SU-DHL-6 (cell line): ENCODE measurements at regions not wholly inside any gene's neighbourhood (a gene's known extent, or its start where the extent isn't known, plus 50 kb on each side); places are given as distances from the start of the nearest gene placed in this dataset.

Source experiments
- H2AFZ ChIP-seq: fragments of 200-600 bp; sonication (generic); 2 replicates; pipeline ENCODE4 v1.6.1; 2014; ENCODE audit warnings: low read depth, mild to moderate bottlenecking, moderate library complexity, mixed read lengths, antibody characterized with exemption, low read length; ENCODE audit not compliant: severe bottlenecking
- H3F3A ChIP-seq: fragments of 200-600 bp; shearing (Covaris generic); 2 replicates; pipeline ENCODE4 v1.6.0; 2016; ENCODE audit warnings: antibody characterized with exemption, mild to moderate bottlenecking; ENCODE audit not compliant: insufficient read depth
- H3K27ac ChIP-seq: fragments of 200-600 bp; sonication (generic); 2 replicates; pipeline ENCODE4 v1.5.1; 2016; ENCODE audit warnings: low read depth, mild to moderate bottlenecking, low read length, moderate library complexity, mixed read lengths
- H3K27me3 ChIP-seq: fragments of 200-600 bp; sonication (generic), shearing (Covaris generic); 2 replicates; pipeline ENCODE4 v1.6.0; 2014; ENCODE audit warnings: mild to moderate bottlenecking, low read length
- H3K36me3 ChIP-seq: fragments of 200-600 bp; sonication (generic); 2 replicates; pipeline ENCODE4 v1.6.1; 2014; ENCODE audit warnings: mild to moderate bottlenecking, low read length, mixed read lengths
- H3K4me2 ChIP-seq: fragments of 300-600, 200-600 bp; shearing (Covaris generic), sonication (generic); 2 replicates; pipeline ENCODE4 v1.6.0; 2014; ENCODE audit warnings: low read length, low read depth, mild to moderate bottlenecking; ENCODE audit not compliant: poor library complexity, severe bottlenecking
- H3K4me3 ChIP-seq: fragments of 200-600 bp; sonication (generic); 2 replicates; pipeline ENCODE4 v1.5.1; 2014; ENCODE audit warnings: antibody characterized with exemption, low read length, mild to moderate bottlenecking, mixed read lengths; ENCODE audit not compliant: insufficient read depth, poor library complexity, severe bottlenecking
- H3K79me2 ChIP-seq: fragments of 200-600 bp; sonication (generic); 2 replicates; pipeline ENCODE4 v1.6.1; 2014; ENCODE audit warnings: mild to moderate bottlenecking, low read length, moderate library complexity; ENCODE audit not compliant: insufficient read depth
- H3K9ac ChIP-seq: fragments of 200-600 bp; sonication (generic); 2 replicates; pipeline ENCODE4 v1.7.0; 2014; ENCODE audit warnings: mild to moderate bottlenecking, low read length
- H3K9me2 ChIP-seq: fragments of 200-600 bp; sonication (generic); replicated peaks from 2 replicates; pipeline ENCODE4 v1.6.1; 2014; ENCODE audit warnings: low read length; ENCODE audit not compliant: insufficient read depth
- H3K9me3 ChIP-seq: fragments of 200-600 bp; sonication (generic); 2 replicates; pipeline ENCODE4 v1.6.1; 2014; ENCODE audit warnings: low read length, mixed read lengths; ENCODE audit not compliant: insufficient read depth
- H4K20me1 ChIP-seq: fragments of 200-600 bp; sonication (generic); 2 replicates; pipeline ENCODE4 v1.6.1; 2014; ENCODE audit warnings: low read depth, mild to moderate bottlenecking, antibody characterized with exemption, low read length, moderate library complexity, mixed read lengths
- CTCF ChIP-seq: fragments of 200-600 bp; sonication (generic); IDR thresholded peaks from one replicate; pipeline ENCODE4 v1.5.1; 2017; ENCODE audit warnings: antibody characterized with exemption, mild to moderate bottlenecking, low read length, moderate library complexity; ENCODE audit not compliant: insufficient read depth, poor library complexity, severe bottlenecking
- EZH2phosphoT487 ChIP-seq: fragments of 200-600 bp; sonication (generic), shearing (Covaris generic); conservative IDR thresholded peaks from 2 replicates; pipeline ENCODE4 v1.6.1; 2018; ENCODE audit warnings: mild to moderate bottlenecking, antibody characterized with exemption, low read length, moderate library complexity, mixed read lengths

- Histone ChIP-seq H3K27ac (no peak overlapping the region), H2AFZ (no peak overlapping the region), H3F3A (no peaks in the 10 kb centered on the region), H3K9me2 (no peaks in the 10 kb centered on the region), H3K9me3 (no peaks in the 10 kb centered on the region), H3K4me3 (no peak overlapping the region), H3K79me2 (no peaks in the 10 kb centered on the region), H3K36me3 (no peaks in the 10 kb centered on the region), H3K9ac (no peak overlapping the region), H4K20me1 (no peaks in the 10 kb centered on the region), H3K4me2 (no peak overlapping the region), H3K27me3 (no peaks in the 10 kb centered on the region)
- TF ChIP-seq EZH2phosphoT487 (no peak), CTCF (no peak)
These were observed 398.4 kb downstream of the MED10 start for GRCh38 chr5:5979761-5980537.

- no peaks in the 10 kb centered on the region for H3K79me2 ChIP-seq
- no peak overlapping the region for H3K4me2 ChIP-seq
- H3F3A ChIP-seq, result no peaks in the 10 kb centered on the region
- H3K27me3 ChIP-seq, result no peaks in the 10 kb centered on the region
- no peak overlapping the region for H3K9ac ChIP-seq
- H3K27ac ChIP-seq, result no peak overlapping the region
- no peak for TF ChIP-seq EZH2phosphoT487
- TF ChIP-seq CTCF, result no peak
- H3K36me3 ChIP-seq, result no peaks in the 10 kb centered on the region
- no peak overlapping the region for H2AFZ ChIP-seq
- H3K9me2 ChIP-seq, result no peaks in the 10 kb centered on the region
- no peaks in the 10 kb centered on the region for H4K20me1 ChIP-seq
- H3K4me3 ChIP-seq, result no peak overlapping the region
- no peaks in the 10 kb centered on the region for H3K9me3 ChIP-seq
These were observed 399.0 kb downstream of the MED10 start for GRCh38 chr5:5979377-5979760.

- H3K4me3 ChIP-seq, result no peak overlapping the region
- no peak overlapping the region for H3K9ac ChIP-seq
- TF ChIP-seq EZH2phosphoT487 (no peak), CTCF (no peak)
- no peak overlapping the region for H3K27ac ChIP-seq
- no peaks in the 10 kb centered on the region for H3F3A ChIP-seq
- H3K79me2 ChIP-seq, result no peaks in the 10 kb centered on the region
- H3K4me2 ChIP-seq, result no peak overlapping the region
- no peaks in the 10 kb centered on the region for H3K9me2 ChIP-seq
- no peaks in the 10 kb centered on the region for H4K20me1 ChIP-seq
- no peaks in the 10 kb centered on the region for H3K36me3 ChIP-seq
- no peak overlapping the region for H2AFZ ChIP-seq
- no peaks in the 10 kb centered on the region for H3K9me3 ChIP-seq
- no peaks in the 10 kb centered on the region for H3K27me3 ChIP-seq
These were observed 399.6 kb downstream of the MED10 start for GRCh38 chr5:5978501-5979376.
